ENCODE measurements at regions not wholly inside any gene's neighbourhood (a gene's known extent, or its start where the extent isn't known, plus 50 kb on each side); places are given as distances from the start of the nearest gene placed in this dataset.
A peak's percentile ranks its signal among the peaks of the same experiment; 100 is the strongest.
"Not testable (repeated sequence)": the region's sequence is repeated elsewhere in the genome, so short reads cannot be mapped to it uniquely, and the experiment has no call there.

GRCh38 chr10:94232711-94233383, 129.9 kb downstream of the NOC3L start:
- no peak for DNase-seq

GRCh38 chr10:94235461-94235860, 127.3 kb downstream of the NOC3L start:
- DNase-seq, result no peak

DNA sequence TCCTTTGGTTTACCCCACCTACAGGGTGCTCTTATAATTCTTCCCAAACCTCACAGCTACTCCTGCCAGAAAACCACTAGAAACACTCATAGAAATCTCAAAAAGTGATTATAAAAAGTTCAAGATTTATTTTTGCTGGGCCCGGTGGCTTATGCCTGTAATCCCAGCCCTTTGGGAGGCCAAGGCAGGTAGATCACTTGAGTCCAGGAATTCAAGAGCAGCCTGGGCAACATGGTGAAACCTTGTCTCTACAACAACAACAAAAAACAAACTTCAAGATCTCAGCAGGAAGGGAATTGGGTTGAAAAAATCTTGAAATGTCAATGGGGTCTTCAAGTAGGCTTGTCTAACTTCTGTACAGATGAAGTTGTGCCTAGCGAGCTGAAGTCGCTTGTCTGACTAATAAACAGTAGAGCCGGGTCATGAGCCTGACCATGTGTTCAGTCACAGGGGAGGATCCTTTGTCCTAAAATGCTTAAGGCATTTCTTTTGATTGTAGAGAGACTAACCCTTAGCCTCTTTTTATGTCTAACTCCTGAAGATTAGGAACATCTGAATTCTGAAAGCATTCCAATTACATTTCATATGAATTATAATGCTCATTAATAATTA, 124.6 kb downstream of the NOC3L start:
- no peak for DNase-seq

- DNase-seq, result no peak
Measured at GRCh38 chr10:94239696-94240095, 123.0 kb downstream of the NOC3L start.

DNA sequence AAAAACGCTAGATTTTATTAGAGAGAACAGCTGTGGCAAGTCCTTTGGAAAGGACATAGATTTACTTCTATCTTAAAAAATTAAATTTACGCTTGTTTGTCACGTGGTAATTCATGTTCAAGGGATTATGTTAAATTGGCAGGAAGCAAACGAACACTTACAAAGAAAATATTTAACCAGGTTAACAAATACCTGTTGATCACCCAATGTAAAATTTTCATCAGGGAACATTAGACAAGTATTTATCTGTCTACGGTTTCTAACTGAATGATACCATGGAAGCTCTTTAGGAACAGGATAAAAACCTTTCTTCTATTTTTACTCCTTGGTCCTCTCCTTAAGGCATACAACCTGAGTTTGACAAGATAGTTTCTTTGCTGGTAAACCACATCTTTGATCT, 122.2 kb downstream of the NOC3L start:
- DNase-seq, result no peak

GRCh38 chr10:94240901-94241300, 121.8 kb downstream of the NOC3L start:
- DNase-seq, result no peak

GRCh38 chr10:94251098-94251497, 111.6 kb downstream of the NOC3L start:
- no peak for DNase-seq

DNA sequence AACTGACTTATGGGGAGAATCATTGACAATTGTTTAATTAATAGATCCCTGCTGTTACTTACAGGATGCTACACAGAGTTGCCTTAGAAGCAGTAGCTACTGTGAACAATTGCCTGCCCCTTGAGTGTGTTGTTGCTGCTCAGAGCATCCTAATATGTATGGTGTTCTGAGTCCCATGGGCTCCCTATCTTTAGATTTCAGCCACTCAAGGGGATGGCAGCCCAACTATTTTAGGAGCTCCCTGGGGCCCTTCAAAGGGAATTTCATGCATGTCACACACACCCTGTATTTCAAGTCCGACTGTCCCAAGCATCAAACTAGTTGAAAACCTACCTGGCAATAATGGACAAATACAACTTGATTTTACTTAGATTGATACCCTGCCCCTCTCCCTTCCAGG, 111.2 kb downstream of the NOC3L start:
- DNase-seq, result no peak

DNA sequence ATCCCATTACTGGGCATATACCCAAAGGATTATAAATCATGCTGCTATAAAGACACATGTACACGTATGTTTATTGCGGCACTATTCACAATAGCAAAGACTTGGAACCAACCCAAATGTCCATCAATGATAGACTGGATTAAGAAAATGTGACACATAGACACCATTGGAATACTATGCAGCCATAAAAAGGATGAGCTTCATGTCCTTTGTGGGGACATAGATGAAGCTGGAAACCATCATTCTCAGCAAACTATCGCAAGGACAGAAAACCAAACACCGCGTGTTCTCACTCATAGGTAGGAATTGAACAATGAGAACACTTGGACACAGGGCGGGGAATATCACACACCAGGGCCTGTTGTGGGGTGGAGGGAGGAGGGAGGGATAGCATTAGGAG, 105.3 kb downstream of the NOC3L start:
- DNase-seq, result not testable (repeated sequence)

GRCh38 chr10:94260455-94260854, 102.3 kb downstream of the NOC3L start:
- DNase-seq, result no peak

GRCh38 chr10:94264085-94264484, 98.7 kb downstream of the NOC3L start:
- DNase-seq, result no peak

DNA sequence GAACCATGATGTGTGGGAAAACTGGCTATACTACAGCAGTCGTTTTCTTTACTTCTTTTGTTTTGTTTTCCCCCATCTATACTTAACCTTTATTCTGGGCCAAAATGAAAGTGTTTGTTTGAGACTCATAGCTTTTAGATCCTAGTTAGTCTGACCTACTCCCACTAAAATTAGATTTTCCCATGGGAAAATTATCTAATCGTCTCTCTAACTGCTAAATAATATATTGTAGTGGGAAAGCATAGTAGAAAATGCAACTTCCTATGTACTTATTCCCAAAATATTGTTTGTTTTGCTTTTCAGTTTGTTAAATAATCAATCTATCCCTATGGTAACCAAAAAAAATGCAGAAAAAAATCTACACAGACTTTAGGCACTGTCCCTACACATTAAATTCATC, 96.6 kb downstream of the NOC3L start:
- no peak for DNase-seq

GRCh38 chr10:94268652-94269051, 94.1 kb downstream of the NOC3L start:
- DNase-seq, result no peak

DNA sequence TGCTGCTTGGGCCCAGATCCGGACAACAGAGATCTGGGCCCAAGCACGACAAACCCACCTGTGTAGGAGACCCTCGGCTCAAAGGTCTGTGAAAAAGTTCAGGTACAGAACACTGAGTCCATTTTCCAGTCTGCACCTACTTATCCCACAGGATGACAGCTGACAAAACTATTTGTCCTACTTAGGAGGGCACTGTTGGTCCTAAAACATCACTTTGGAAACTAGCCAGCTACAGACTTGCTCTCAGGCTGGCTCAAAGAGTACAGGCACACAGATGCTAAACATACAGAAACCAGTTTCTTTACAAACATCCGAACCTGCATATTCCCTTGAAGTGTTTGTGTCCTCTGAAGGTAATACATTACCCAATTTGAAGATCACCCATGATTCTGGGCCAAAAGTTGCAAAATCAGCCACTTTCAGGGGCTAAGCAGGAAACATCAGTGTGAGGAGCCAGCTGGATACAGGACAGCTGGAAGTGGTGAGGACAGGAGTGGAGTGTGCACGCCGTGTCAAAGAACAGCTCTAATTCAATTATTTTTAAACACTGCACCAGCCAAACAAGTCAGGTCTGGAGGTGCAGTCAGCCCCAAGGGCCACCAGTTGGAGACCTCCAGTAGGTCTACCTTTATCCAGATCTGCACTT, 88.5 kb downstream of the NOC3L start:
- no peak for DNase-seq

GRCh38 chr10:94276140-94276539, 86.6 kb downstream of the NOC3L start:
- no peak for DNase-seq

GRCh38 chr10:94277450-94277849, 85.3 kb downstream of the NOC3L start:
- DNase-seq, result no peak

DNA sequence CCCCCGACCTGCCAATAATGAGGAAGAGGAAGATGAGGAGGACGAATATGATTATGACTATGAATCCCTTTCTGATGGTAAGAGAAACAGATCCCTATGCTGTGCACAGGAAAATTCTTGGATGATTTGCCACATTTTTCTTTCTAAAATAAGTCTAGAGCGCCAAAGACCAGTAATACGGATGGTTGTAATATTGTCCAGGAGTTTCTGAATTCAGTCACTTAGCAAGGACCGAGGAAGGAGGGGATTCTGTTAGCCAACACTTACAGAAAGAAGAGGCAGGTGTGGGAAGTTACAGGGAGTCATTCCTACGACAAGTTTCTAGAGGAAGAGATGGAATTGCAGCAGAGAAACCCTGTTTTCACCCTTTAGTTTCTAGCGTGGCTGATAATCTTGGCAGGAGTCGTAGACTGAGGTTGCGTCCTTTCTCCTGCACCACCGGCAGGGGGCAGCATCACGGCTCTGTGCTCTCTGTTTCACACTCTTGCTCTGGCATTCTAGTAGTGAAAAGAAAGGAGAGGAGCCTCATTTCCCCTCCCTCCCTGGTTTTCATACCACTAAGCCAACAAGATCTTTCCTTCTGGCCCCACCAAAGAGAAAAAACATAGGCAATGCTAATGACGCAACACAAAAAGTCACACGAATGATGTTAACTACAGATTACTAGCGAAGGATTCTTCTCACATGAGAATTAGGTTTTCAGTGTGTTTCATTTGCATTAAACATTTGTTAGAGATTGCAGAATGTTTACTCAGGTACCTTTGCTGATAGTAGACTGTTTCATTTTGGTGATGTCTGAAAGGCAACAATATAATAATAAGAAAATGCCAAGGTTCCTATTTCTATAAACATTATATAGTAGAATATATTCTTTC, 82.7 kb downstream of the NOC3L start:
- DNase-seq, result peak; percentile 21

- no peak for DNase-seq
Measured at GRCh38 chr10:94281654-94282053, 81.1 kb downstream of the NOC3L start.

- DNase-seq, result no peak
Measured at GRCh38 chr10:94282369-94282768, 80.4 kb downstream of the NOC3L start.
